ENCODE measurements at regions not wholly inside any gene's neighbourhood (a gene's known extent, or its start where the extent isn't known, plus 50 kb on each side); places are given as distances from the start of the nearest gene placed in this dataset.

GRCh38 chr18:2451556-2451955 is 119.7 kb downstream of the METTL4 start:
- Mint-ChIP-seq H3K27me3 (ENCODE audit: low read depth in 3 of 3) (peaks cover 0 to 12% (median 5%) of the 10 kb centered on the region in 3 donors), H3K36me3 (no peaks in the 10 kb centered on the region), H3K4me3 (no peak overlapping the region), H3K27ac (no peak overlapping the region), H3K4me1 (no peaks in the 10 kb centered on the region), H3K9me3 (peaks cover 0 to 1% (median 0%) of the 10 kb centered on the region in 6 donors)
- no peak for DNase-seq

GRCh38 chr18:2459886-2460285 is 111.4 kb downstream of the METTL4 start:
- Mint-ChIP-seq H3K4me1 (no peaks in the 10 kb centered on the region), H3K27ac (no peak overlapping the region), H3K36me3 (no peaks in the 10 kb centered on the region), H3K9me3 (peaks cover 0 to 5% (median 0%) of the 10 kb centered on the region in 6 donors), H3K27me3 (ENCODE audit: low read depth in 3 of 3) (peaks cover 4 to 8% (median 6%) of the 10 kb centered on the region in 3 donors), H3K4me3 (no peak overlapping the region)
- DNase-seq = no peak

- no peak overlapping the region for H3K27ac Mint-ChIP-seq
Measured at GRCh38 chr18:2466978-2467377, 104.3 kb downstream of the METTL4 start.

GRCh38 chr18:2468051-2468450 is 103.3 kb downstream of the METTL4 start:
- Mint-ChIP-seq H3K4me3 (no peak overlapping the region), H3K27ac (no peak overlapping the region), H3K27me3 (ENCODE audit: low read depth in 3 of 3) (peaks cover 2 to 14% (median 3%) of the 10 kb centered on the region in 3 donors), H3K9me3 (no peaks in the 10 kb centered on the region), H3K36me3 (no peaks in the 10 kb centered on the region), H3K4me1 (no peaks in the 10 kb centered on the region)
- DNase-seq = no peak

More at GRCh38 chr18:2466978-2467377, 104.3 kb downstream of the METTL4 start:
- DNase-seq = no peak
- Mint-ChIP-seq H3K36me3 (no peaks in the 10 kb centered on the region), H3K4me3 (no peak overlapping the region), H3K9me3 (no peaks in the 10 kb centered on the region), H3K27me3 (ENCODE audit: low read depth in 3 of 3) (peaks cover 2 to 14% (median 3%) of the 10 kb centered on the region in 3 donors), H3K4me1 (no peaks in the 10 kb centered on the region)

- Mint-ChIP-seq H3K36me3 (no peaks in the 10 kb centered on the region), H3K27ac (no peak overlapping the region), H3K4me3 (no peak overlapping the region), H3K4me1 (no peaks in the 10 kb centered on the region), H3K9me3 (no peaks in the 10 kb centered on the region), H3K27me3 (ENCODE audit: low read depth in 3 of 3) (peaks cover 1 to 14% (median 2%) of the 10 kb centered on the region in 3 donors)
- DNase-seq = no peak
Measured at GRCh38 chr18:2471523-2471922, 99.8 kb downstream of the METTL4 start.

- Mint-ChIP-seq H3K27ac (no peak overlapping the region), H3K9me3 (peaks cover 0 to 2% (median 0%) of the 10 kb centered on the region in 6 donors), H3K4me1 (no peaks in the 10 kb centered on the region), H3K27me3 (ENCODE audit: low read depth in 3 of 3) (peaks cover 1 to 13% (median 3%) of the 10 kb centered on the region in 3 donors), H3K36me3 (peaks cover 0 to 4% (median 0%) of the 10 kb centered on the region in 3 donors), H3K4me3 (no peak overlapping the region)
- no peak for DNase-seq
Measured at GRCh38 chr18:2478662-2479061, 92.6 kb downstream of the METTL4 start.

- Mint-ChIP-seq H3K9me3 (peaks cover 0 to 2% (median 0%) of the 10 kb centered on the region in 6 donors), H3K36me3 (peaks cover 0 to 4% (median 0%) of the 10 kb centered on the region in 3 donors), H3K4me1 (no peaks in the 10 kb centered on the region), H3K27me3 (ENCODE audit: low read depth in 3 of 3) (peaks cover 1 to 10% (median 3%) of the 10 kb centered on the region in 3 donors), H3K27ac (no peak overlapping the region), H3K4me3 (no peak overlapping the region)
- no peak for DNase-seq
Measured at GRCh38 chr18:2480536-2480935, 90.8 kb downstream of the METTL4 start.

- Mint-ChIP-seq H3K27ac (no peak overlapping the region), H3K4me3 (no peak overlapping the region), H3K4me1 (no peaks in the 10 kb centered on the region), H3K27me3 (ENCODE audit: low read depth in 3 of 3) (peaks cover 1 to 8% (median 7%) of the 10 kb centered on the region in 3 donors), H3K36me3 (peaks cover 0 to 4% (median 0%) of the 10 kb centered on the region in 3 donors), H3K9me3 (peaks cover 0 to 2% (median 0%) of the 10 kb centered on the region in 6 donors)
- DNase-seq = no peak
Measured at GRCh38 chr18:2482706-2483475, 88.4 kb downstream of the METTL4 start.

GRCh38 chr18:2485983-2486382 is 85.3 kb downstream of the METTL4 start:
- Mint-ChIP-seq H3K27me3 (ENCODE audit: low read depth in 3 of 3) (peaks cover 1 to 10% (median 7%) of the 10 kb centered on the region in 3 donors), H3K9me3 (no peaks in the 10 kb centered on the region), H3K36me3 (no peaks in the 10 kb centered on the region), H3K27ac (no peak overlapping the region), H3K4me3 (no peak overlapping the region), H3K4me1 (no peaks in the 10 kb centered on the region)
- no peak for DNase-seq

- no peak for DNase-seq
- Mint-ChIP-seq H3K27me3 (ENCODE audit: low read depth in 3 of 3) (peaks cover 1 to 14% (median 7%) of the 10 kb centered on the region in 3 donors), H3K4me1 (no peaks in the 10 kb centered on the region), H3K9me3 (no peaks in the 10 kb centered on the region), H3K27ac (no peak overlapping the region), H3K4me3 (no peak overlapping the region), H3K36me3 (no peaks in the 10 kb centered on the region)
Measured at GRCh38 chr18:2486426-2486825, 84.9 kb downstream of the METTL4 start.

Measured in immature natural killer cell (primary cell).